NCI-H69 (cell line): ENCODE measurements at regions not wholly inside any gene's neighbourhood (a gene's known extent, or its start where the extent isn't known, plus 50 kb on each side); places are given as distances from the start of the nearest gene placed in this dataset.

Experiments used
- DNase-seq: peaks from one replicate; lab custom pipeline; 2025; lab: John Stamatoyannopoulos, UW

DNA sequence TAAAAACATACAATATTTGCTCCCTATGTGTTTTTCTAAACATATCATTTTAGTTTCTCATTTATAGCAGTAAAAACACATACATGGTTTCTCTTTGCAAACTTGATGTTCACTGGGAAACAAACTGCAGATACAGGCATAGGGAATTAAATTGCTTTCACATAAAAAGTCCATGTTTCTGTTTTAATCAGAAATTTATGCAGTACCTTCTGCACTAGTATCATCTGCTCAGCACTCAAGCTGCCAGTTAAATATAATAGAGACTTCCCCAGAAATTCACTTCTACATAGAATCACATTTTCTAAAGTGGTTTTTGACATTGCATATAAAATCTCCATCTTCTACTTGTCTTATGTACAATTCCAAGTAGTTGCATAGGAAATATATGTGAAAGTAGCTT, 1107.3 kb upstream of the NRXN1 start:
- no peak for DNase-seq

DNA sequence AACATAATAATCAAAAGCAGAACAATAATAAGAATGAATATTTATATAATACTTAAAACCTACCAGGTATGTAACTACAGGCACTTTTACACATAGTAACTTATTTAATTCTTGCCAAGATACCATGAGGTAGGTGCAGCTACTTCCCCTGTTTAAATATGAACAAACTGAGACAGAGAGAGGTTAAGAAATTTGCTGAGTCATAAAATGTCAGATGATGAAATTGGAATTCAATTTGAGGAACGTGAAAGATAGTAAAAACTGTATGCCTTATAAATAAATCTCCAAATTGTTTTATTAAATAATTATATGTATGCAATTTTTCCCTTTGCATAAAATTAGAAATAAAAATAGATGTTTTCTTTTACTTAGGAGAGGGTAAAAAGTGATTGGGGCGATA, 1103.3 kb upstream of the NRXN1 start:
- no peak for DNase-seq

DNA sequence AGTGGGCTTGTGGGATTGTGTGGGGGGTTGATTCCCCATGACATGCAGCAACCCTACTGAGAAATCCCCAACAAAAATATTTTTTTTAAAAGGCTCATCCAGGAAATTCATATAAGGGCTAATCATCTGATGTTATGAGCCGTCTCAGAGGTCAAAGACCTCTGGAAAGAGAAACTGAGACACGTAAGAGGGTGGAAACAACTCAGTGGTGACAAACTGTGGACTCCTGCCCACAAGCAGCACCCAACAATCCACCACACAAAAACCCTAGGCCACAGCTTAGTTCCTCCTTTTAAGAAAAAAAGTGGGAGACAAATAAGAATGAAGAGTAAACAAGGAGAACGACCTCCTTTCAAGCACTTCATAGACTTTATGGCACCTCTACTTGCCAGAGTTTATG, 1096.1 kb upstream of the NRXN1 start:
- DNase-seq = no peak

DNA sequence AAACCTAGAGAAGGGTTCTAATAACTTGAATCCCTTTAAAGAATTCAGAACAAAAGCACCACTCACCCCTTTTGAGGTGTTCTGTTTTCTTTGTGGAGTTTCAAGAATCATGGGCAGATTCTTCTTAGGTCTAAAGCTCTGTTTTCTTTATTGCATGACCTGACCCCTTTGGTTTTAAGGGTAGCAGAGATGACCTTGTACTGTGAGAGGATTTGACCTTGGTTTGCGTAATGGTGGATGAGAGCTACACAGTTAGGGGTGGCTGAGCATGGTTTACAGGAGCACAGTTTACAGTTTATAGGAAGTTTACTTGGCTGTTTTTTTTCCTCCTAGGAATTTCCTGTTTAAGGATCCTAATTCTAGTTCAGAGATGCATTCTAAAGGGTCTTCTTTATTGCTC, 1095.6 kb upstream of the NRXN1 start:
- no peak for DNase-seq

DNA sequence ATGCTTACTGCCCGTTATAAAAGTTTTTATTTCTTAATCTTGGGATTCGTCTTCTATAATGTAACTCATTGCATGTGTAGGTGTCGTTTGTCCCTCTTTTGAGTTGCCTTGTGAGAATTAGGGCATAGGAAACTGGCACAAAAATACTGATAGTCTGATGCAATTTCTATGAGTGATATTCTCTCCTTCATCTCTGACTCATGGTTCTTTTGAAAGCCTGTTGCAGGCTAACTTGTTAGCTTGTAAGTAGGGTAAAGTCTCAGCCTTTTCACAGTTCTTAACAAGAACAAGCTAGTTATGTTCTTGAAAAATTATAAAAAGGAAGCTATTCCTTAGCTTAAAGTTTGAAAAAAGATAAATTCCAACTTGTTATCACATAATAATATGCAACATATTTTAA, 1085.4 kb upstream of the NRXN1 start:
- DNase-seq = no peak

DNA sequence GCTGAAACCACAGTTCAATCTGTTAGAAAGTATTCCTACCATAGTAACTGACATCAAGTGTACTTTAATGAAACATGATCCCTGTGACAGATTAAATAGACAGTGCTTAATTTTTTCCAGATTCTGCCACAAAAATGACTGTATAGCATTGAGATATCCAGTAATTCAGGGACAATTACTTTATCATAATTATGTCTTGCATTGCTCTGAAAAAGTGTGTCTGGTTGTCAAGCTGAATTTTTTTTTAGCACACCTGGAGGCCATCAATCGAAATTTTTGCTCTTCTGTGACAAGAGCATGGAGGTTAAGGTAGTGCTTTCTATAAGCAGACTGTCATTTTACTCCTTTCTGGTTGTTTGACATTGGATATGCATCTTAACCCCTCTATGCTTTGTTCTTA, 1083.8 kb upstream of the NRXN1 start:
- DNase-seq = peak; percentile 46

DNA sequence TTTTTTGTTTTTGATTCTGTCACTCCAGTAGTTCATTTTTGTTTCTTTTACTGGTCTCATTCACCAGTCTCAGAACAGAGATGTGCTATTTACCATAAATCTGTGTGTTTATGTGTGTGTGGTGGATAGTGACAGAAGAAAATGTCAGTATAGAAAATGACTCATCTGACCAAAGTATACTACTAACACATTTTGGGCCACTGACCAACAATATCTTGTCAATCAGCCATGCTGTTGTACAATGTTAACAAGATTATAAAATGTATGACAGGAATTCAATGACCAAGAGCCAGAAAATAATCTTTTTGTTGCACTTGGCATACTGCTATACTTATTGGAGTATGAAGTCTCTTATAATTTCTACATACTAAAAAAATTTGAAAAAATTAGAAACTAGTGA, 1081.4 kb upstream of the NRXN1 start:
- no peak for DNase-seq

DNA sequence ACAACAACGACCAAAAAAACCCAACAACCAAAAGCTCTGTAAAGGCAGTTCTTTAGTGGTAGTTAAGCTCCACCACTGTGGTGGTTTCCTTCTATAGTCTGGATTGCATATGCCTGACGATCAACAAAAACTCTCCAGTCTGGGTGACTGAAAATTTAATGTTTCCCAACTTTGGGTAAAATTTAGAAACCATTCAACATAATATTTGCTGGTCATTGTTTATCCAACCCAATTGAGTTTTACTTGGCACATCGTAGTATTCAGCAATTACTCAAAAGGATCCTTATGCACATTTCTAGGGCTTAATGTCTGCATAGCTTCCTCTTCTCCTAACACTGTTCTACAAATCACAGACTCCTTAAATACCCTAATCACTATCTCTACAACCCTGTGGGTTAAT, 1080.2 kb upstream of the NRXN1 start:
- no peak for DNase-seq

DNA sequence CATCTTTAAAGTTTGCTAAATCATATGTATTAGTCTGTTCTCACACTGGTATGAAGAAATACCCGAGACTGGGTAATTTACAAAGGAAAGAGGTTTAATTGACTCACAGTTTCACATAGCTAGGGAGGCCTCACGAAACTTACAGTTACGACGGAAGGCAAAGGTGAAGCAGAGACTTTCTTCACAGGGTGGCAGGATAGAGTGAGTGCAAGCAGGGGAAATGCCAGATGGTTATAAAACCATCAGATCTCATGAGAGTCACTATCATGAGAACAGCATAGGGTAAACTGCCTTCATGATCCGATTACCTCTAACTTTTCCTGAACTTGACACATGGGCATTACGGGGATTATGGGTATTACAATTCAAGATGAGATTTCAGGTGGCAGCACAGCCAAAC, 1075.2 kb upstream of the NRXN1 start:
- no peak for DNase-seq

DNA sequence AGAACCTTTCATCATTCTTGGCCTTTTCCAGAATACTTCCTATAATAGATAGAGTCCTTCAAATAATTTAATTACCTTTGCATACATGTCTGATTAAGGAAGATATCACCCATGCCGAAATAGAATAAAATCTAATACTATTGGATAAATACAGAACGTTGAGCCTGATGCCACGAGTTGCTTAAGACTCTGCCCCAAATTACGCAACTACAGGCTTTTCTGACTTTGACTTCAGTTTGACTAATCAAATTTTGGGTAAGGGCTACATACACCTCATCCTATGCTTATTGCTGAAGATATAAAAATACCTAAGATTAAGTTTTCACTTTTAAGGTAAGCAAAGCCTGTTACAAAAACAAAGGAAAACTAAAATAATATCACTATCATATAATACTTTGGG, 1065.1 kb upstream of the NRXN1 start:
- DNase-seq = no peak

DNA sequence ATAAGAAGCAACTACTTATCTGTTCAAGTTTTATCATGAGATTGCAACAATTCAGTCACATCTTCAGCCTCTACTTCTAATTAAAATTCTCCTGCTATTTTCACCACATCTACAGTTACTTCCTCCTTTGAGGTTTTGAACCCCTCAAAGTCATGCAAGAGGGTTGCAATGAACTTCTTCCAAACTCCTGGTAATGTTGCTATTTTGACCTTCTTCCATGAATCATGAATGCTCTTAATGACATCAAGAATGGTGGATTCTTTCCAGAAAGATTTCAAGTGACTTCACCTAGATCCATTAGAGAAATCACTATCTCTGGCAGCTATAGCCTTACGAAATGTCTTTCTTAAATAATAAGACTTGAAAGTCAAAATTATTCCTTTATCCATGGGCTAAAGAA, 1052.8 kb upstream of the NRXN1 start:
- DNase-seq = no peak

DNA sequence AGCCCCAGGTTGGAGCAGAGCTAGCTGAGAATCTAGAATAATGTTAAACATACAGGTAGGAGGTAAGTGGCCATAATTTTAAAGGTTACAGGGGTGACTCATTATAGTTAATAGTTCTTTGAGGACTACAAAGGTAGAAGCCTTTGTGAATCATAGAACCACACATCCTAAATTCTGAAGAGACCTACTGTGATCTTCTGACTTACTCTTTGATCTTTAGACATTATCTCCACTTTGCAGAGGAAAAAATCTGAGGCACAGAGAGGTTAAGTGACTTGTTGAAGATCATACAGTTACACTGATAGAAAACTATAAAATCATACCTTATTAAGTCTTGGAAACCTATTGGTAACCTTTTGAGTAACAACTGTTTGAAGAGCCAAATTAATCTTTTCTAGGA, 1051.3 kb upstream of the NRXN1 start:
- peak; percentile 59 for DNase-seq

DNA sequence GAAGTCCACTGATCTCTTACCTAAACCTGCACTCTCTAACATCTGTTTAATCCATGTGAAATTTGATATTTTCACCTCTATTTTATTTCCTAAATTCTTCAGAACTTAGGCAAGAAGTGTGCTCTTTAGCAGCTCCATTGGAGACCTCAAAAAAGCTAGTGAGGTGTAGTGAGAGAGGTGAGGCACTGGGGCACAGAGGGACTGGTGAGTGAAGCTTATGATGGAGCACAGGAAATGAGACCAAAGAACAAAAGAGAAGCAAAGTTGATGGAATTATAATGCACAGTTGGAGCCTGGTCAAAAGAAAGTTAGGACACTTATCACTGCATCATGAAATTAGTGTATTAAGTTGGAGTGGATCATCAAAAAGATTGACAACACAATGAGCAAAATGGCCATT, 1050.7 kb upstream of the NRXN1 start:
- peak; percentile 59 for DNase-seq

DNA sequence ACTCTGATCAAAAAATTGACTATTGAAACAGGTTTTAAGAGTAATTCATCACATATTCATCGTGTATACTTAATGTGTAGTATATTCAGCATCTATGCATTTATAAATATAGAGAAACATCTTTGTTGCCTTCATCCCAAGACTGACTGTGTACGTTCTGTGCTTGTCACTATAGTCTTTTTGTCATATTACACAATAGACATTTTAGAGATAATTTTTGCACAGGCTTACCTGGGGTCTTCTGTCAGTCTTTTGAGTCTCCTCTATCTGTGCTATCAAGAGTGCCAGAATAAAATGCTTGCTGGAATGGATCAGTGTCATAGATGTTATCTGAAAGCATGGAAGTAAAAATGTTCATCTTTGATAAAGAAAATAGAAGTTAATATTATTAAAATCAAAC, 1047.7 kb upstream of the NRXN1 start:
- no peak for DNase-seq

DNA sequence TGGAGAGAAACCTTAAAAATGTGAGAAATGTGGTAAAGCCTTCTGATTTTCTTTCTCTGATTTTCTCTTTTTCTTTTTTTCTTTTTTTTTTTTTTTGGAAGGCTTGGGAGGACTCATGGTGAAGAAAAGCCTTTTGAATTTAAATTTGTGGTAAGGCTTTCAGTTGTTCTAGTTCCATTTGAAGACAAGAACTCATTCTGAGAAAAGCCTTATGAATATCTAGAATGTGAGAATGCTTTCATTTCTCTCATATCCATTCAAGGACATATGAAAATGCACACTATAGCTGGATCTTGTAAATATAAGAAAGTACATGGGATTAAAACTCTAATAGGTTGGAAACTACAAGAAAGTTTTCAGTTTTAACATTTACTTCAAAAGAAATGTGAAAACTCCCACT, 1045.2 kb upstream of the NRXN1 start:
- no peak for DNase-seq

DNA sequence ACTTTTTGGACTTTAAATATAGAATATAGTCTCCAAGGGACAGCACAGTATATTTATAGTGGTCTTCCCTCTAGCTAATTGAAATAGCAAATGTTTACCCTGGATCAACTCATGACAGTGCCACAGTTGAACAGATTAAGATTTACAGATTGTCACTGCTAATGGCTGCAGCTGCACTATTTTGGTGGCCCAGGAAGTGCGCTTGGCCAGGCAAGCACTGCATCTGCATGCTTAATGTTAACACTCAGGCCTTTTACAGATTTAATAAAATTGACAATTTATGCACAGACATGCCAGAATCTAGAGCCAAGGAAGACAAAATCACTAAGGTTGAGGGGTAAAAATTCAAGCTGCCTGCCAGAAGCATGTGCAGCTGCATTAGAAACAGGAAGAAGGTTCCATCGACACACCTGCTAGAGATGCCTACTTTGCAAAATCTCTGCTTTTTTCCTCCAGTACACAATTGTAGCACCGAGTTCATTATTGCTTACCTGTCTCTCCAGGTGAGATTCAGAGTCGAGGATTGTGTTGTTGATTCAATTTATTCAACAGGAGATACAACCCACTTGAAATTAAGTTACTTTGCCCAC, 1042.3 kb upstream of the NRXN1 start:
- peak; percentile 32 for DNase-seq

DNA sequence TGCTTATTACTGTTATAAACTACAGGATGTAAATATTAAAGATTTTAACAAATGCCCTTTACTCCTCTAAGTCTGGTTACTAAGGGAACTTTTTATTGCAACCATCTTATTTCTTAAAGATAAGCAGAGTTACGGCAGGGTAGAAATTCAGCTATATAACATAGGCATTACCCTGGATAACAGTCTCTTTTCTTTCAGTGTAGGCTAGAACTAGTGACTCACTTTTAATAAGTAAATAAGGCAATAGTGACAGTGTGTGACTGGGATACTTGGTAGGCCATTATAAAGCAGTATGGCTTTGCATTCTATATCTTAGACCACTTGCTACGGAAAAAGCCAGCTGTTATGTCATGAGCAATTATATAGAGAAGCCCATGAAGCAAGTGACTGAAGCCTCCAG, 1041.0 kb upstream of the NRXN1 start:
- DNase-seq = peak; percentile 65

DNA sequence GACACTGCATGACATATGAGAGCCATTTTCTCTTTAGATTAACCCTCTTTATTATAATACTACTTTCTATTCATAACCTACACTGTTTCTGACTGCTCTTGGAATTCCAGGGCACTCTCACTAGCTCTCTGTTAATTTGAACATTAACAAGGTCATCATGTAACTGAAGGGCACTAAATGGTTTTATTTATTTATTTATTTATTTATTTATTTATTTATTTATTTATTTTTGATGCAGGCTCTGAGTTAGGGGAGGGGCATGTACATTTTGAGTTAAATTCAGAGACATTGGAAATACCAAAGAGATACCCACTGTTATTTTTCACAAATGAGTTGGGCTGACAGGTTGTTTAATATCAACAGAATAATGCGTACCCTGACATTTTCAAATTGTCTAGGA, 1038.7 kb upstream of the NRXN1 start:
- no peak for DNase-seq

DNA sequence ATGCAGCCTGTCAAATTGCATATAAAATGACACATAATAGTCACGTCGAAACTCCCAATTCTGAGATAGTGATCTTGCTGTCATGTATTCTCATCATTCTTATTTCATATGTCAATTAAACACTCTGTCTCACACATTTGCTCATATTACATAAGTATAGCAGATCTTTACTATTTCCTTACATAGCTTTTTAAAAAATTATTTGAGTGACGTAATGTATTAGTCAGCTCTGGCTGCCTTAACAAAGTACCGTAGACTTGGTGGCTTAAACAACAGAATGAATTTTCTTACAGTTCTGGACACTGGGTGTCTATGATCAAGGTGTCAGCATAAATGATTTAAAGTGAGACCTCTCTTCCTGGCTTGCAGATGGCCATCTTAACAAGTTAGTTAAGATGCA, 1032.3 kb upstream of the NRXN1 start:
- DNase-seq = no peak

DNA sequence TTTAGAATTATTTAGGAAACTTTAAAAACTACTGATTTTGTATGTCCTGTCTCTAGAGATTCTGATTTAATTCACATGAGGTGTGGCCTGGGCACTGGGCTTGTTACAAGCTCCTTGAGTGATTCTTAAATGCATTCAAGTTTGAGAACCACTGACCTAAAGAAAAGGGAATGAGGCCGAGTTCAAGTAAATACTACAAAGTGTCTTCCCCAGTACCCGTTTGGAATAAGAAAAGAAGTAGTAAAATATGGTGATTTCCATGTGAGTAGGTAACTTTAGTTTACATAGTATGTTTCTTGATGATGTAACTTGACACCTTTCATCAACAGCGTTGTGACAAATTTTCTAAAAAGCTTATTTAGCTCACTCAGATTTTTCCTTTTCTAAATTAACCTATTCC, 1022.9 kb upstream of the NRXN1 start:
- no peak for DNase-seq

DNA sequence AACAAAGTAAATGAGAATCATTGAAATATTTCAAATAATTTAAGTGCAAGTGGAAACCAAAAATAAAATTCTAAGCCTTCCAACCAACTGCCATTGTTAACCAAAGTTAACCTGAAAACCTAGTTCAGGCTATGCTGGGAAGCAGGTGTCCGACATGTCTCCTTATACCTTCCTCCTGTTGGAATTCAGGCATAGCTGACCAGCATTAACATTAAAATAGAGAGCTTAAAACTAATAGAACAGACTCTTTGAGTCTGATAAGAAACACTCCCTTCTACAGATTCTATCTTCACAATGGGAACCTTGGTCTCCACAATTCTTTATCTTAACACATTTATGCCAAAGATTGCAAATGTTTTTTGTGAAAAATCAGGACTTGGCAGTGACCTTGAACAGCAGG, 1004.9 kb upstream of the NRXN1 start:
- no peak for DNase-seq

DNA sequence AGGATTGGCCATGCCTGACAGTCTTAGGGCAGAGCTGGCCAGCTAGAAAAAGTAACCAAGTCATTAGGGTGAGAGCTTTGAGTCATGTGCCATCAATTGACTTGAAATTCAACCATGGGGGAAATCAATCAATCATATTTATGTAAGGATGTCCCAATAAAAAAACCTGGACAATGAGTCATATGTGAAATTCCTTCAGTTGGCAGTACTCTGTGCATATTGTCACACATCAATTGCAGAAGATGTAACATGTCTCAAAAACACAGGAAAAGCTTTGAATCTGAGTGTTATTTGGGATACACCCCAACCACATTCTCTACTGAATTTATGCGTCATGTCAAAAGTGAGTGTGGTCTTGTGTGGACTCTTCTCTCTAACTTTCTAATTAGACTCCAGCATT, 1004.1 kb upstream of the NRXN1 start:
- DNase-seq = no peak

DNA sequence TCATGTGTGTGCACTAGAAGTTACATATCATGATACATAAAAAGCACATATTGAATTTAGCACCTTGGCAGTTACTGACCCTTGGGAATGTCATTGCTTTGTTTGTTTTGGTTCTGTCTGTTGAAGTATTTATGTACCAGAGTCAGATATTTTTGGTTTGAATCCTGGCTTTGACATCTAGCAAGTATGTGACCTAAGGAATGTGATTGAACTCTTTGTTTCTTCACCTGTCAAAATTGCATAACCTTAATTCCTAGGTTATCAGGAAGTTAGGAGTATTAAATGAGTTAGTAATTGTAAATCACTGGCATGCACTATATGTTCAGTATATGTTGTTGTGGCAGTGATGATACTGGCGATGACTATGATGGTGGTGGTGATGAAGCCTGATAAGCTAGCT, 1003.5 kb upstream of the NRXN1 start:
- DNase-seq = peak; percentile 7

DNA sequence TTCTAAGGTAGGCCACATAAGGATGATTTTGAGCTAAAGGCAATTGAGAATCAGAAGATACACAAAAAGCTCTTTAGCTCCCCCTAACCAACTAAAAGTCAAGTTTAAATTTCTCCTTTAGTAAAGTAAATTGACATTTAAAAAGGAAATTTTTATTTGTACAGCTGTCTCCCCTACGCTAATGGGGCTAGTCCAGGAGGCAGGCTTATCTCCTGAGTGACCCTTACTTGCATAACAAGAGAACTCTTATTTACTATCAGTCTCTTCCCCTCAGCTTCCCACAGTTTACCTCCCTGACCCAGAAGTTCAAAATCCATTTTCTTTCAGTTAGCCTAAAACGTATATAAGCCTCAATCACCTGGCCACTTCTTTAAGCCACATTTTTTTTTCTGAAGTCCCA, 1002.8 kb upstream of the NRXN1 start:
- peak; percentile 61 for DNase-seq

DNA sequence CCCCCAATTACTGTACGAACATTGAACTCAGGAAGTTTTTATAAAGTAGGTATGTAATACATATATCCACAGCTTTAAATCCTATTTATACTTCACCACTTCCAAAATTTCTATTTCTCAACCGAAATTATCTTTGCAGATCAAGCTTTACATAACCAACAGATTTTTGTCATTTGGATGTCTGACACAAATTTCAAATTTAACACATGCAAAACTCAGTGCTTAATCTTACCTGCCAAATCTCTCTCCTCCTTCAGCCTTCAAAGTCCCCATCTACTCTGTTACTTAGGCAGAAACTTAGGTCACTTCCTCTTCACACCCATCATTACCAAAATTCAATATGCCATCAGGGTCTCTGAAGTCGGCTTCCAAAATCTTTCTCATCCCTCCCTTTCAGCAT, 990.1 kb upstream of the NRXN1 start:
- no peak for DNase-seq
